ENCODE measurements at regions not wholly inside any gene's neighbourhood (a gene's known extent, or its start where the extent isn't known, plus 50 kb on each side); places are given as distances from the start of the nearest gene placed in this dataset.

- no peak overlapping the region for H3K4me3 ChIP-seq (ENCODE audit: low read length)
- TF ChIP-seq CTCF (IDR thresholded peaks at IDR 0.05; ENCODE audit: insufficient read depth, low read depth, low read length, missing control alignments): no peak
- peak; percentile 11 for DNase-seq (ENCODE audit: low read depth)
Observed at GRCh38 chr12:124142395-124143035, 152.4 kb upstream of the RFLNA start.

- no peak overlapping the region for H3K4me3 ChIP-seq (ENCODE audit: low read length)
- TF ChIP-seq CTCF (IDR thresholded peaks at IDR 0.05; ENCODE audit: insufficient read depth, low read depth, low read length, missing control alignments): no peak
- peak; percentile 20 for DNase-seq (ENCODE audit: low read depth)
Observed at GRCh38 chr12:124143726-124144125, 151.2 kb upstream of the RFLNA start.

GRCh38 chr12:124144531-124145194 lies 150.2 kb upstream of the RFLNA start:
- no peak for TF ChIP-seq CTCF (IDR thresholded peaks at IDR 0.05; ENCODE audit: insufficient read depth, low read depth, low read length, missing control alignments)
- DNase-seq (ENCODE audit: low read depth): no peak
- H3K4me3 ChIP-seq (ENCODE audit: low read length): no peak overlapping the region

GRCh38 chr12:124147027-124147426 lies 147.9 kb upstream of the RFLNA start:
- DNase-seq (ENCODE audit: low read depth): no peak
- no peak for TF ChIP-seq CTCF (IDR thresholded peaks at IDR 0.05; ENCODE audit: insufficient read depth, low read depth, low read length, missing control alignments)
- H3K4me3 ChIP-seq (ENCODE audit: low read length): no peak overlapping the region

- DNase-seq (ENCODE audit: low read depth): no peak
- TF ChIP-seq CTCF (IDR thresholded peaks at IDR 0.05; ENCODE audit: insufficient read depth, low read depth, low read length, missing control alignments): no peak
- no peak overlapping the region for H3K4me3 ChIP-seq (ENCODE audit: low read length)
Observed at GRCh38 chr12:124147575-124147974, 147.3 kb upstream of the RFLNA start.

- no peak for DNase-seq (ENCODE audit: low read depth)
- no peak overlapping the region for H3K4me3 ChIP-seq (ENCODE audit: low read length)
- no peak for TF ChIP-seq CTCF (IDR thresholded peaks at IDR 0.05; ENCODE audit: insufficient read depth, low read depth, low read length, missing control alignments)
Observed at GRCh38 chr12:124148481-124149273, 146.2 kb upstream of the RFLNA start.
